SK-N-SH (cell line): ENCODE measurements at regions not wholly inside any gene's neighbourhood (a gene's known extent, or its start where the extent isn't known, plus 50 kb on each side); places are given as distances from the start of the nearest gene placed in this dataset.

Source experiments
- CTCF ChIA-PET: fragments of 300-600, 350-600 bp; formaldehyde crosslinking; extraction: SDS; loops from one replicate; lab custom pipeline; 2021; lab: Yijun Ruan, JAX
- POLR2A ChIA-PET: fragments of 350-600 bp; sonication (Branson Sonifier 250); formaldehyde crosslinking; extraction: SDS; loops from one replicate; lab custom pipeline; 2020; ENCODE audit warnings: antibody characterized with exemption, inconsistent platforms; lab: Yijun Ruan, JAX
- DNase-seq: peaks from one replicate; pipeline ENCODE4 v3.0.0; 2012
- H2AFZ ChIP-seq: fragments of 200-600 bp; sonication (generic); 2 replicates; pipeline ENCODE4 v1.8.1; 2016; ENCODE audit warnings: antibody characterized with exemption, mild to moderate bottlenecking, low read depth
- H3F3A ChIP-seq: fragments of 200-600 bp; sonication (generic); replicated peaks from 2 replicates; pipeline ENCODE3; 2016; ENCODE audit warnings: antibody characterized with exemption, mild to moderate bottlenecking; ENCODE audit not compliant: insufficient read depth
- H3K27ac ChIP-seq, 2 experiments: fragments of 200-500 bp in 1 of 2; fragments of 200-600 bp in 1 of 2; sonication (Bioruptor generic) in 1 of 2; sonication (generic), shearing (Covaris generic) in 1 of 2; 2 replicates each; pipeline versions ENCODE4 v1.5.1 to v1.6.1; 2014 to 2016; ENCODE audit warnings: low read depth in 2 of 2, inconsistent platforms in 1 of 2, low read length in 1 of 2, mild to moderate bottlenecking in 1 of 2, mixed read lengths in 1 of 2
- H3K27me3 ChIP-seq: fragments of 200-600 bp; sonication (generic), shearing (Covaris generic); 2 replicates; pipeline ENCODE4 v1.6.1; 2016; ENCODE audit warnings: mixed run types; ENCODE audit not compliant: insufficient read depth
- H3K36me3 ChIP-seq, 2 experiments: fragments of 200-500 bp in 1 of 2; fragments of 200-600 bp in 1 of 2; sonication (Bioruptor generic) in 1 of 2; sonication (generic) in 1 of 2; replicated peaks in 1 of 2; 2 replicates each; pipeline versions ENCODE3 to v1.5.1; 2014 to 2016; ENCODE audit warnings: low read length in 1 of 2, mild to moderate bottlenecking in 1 of 2; ENCODE audit not compliant: insufficient read depth in 2 of 2, control insufficient read depth in 1 of 2
- H3K4me1 ChIP-seq, 2 experiments: fragments of 200-500 bp in 1 of 2; fragments of 200-600 bp in 1 of 2; sonication (Bioruptor generic) in 1 of 2; sonication (generic), shearing (Covaris generic) in 1 of 2; 2 replicates each; pipeline versions ENCODE4 v1.5.1 to v1.6.1; 2014 to 2016; ENCODE audit warnings: low read depth in 1 of 2, low read length in 1 of 2, mixed run types in 1 of 2; ENCODE audit not compliant: insufficient read depth in 2 of 2, control insufficient read depth in 1 of 2
- H3K4me2 ChIP-seq: fragments of 200-600 bp; sonication (generic), shearing (Covaris generic); 2 replicates; pipeline ENCODE4 v1.6.1; 2017; ENCODE audit warnings: mixed run types
- H3K4me3 ChIP-seq, 2 experiments: fragments of 200-500 bp in 1 of 2; fragments of 200-600 bp in 1 of 2; sonication (Bioruptor generic) in 1 of 2; sonication (generic), shearing (Covaris generic) in 1 of 2; 2 replicates each; pipeline versions ENCODE4 v1.5.1 to v1.8.1; 2014 to 2016; ENCODE audit warnings: low read depth in 2 of 2, inconsistent platforms in 1 of 2, low read length in 1 of 2, mild to moderate bottlenecking in 1 of 2, mixed read lengths in 1 of 2, moderate library complexity in 1 of 2
- H3K79me2 ChIP-seq: fragments of 200-600 bp; sonication (generic); 2 replicates; pipeline ENCODE4 v1.8.1; 2017; ENCODE audit warnings: mild to moderate bottlenecking; ENCODE audit not compliant: insufficient read depth
- H3K9ac ChIP-seq: fragments of 200-600 bp; sonication (generic); 2 replicates; pipeline ENCODE4 v1.6.1; 2017; ENCODE audit warnings: mixed run types
- H3K9me2 ChIP-seq: fragments of 200-600 bp; sonication (generic); 2 replicates; pipeline ENCODE4 v1.6.1; 2017; ENCODE audit warnings: mixed run types
- H3K9me3 ChIP-seq: fragments of 200-600 bp; sonication (generic); 2 replicates; pipeline ENCODE4 v1.6.1; 2017; ENCODE audit warnings: mixed run types, mild to moderate bottlenecking, moderate library complexity
- H4K20me1 ChIP-seq: fragments of 200-600 bp; sonication (generic); 2 replicates; pipeline ENCODE4 v1.6.1; 2017; ENCODE audit warnings: mild to moderate bottlenecking, mixed run types; ENCODE audit not compliant: insufficient read depth
- CHD2 ChIP-seq: fragments of 150-350 bp; IDR thresholded peaks from 2 replicates; pipeline ENCODE4 v1.6.1; 2018; ENCODE audit warnings: low read length; ENCODE audit not compliant: partially characterized antibody
- ELF1 ChIP-seq: IDR thresholded peaks from 2 replicates; pipeline ENCODE4 v1.4.0; 2012
- EP300 ChIP-seq, 2 experiments: IDR thresholded peaks; 2 replicates each; pipeline versions ENCODE4 v1.4.0 to v1.6.1; 2012; ENCODE audit warnings: borderline replicate concordance in 1 of 2, low read depth in 1 of 2, low read length in 1 of 2
- FOXJ3 ChIP-seq: sonication (generic); formaldehyde crosslinking; IDR thresholded peaks from 2 replicates; pipeline ENCODE4 v1.5.1; 2020; ENCODE audit warnings: mild to moderate bottlenecking, missing genetic modification reagents
- FOXM1 ChIP-seq: IDR thresholded peaks from 2 replicates; pipeline ENCODE4 v1.4.0; 2012; ENCODE audit warnings: low read depth, mild to moderate bottlenecking
- JUND ChIP-seq: IDR thresholded peaks from 2 replicates; pipeline ENCODE4 v1.4.0; 2012
- NRF1 ChIP-seq: IDR thresholded peaks from 2 replicates; pipeline ENCODE4 v1.6.1; 2012; ENCODE audit warnings: low read depth, mild to moderate bottlenecking, low read length
- RAD21 ChIP-seq: IDR thresholded peaks from 2 replicates; pipeline ENCODE4 v1.6.1; 2012; ENCODE audit warnings: mild to moderate bottlenecking, low read length
- RCOR1 ChIP-seq: fragments of 150-350 bp; IDR thresholded peaks from 2 replicates; pipeline ENCODE4 v1.6.1; 2017; ENCODE audit warnings: antibody characterized with exemption, low read length
- SIN3A ChIP-seq: IDR thresholded peaks from 2 replicates; pipeline ENCODE4 v1.6.1; 2012; ENCODE audit warnings: low read depth, mild to moderate bottlenecking, low read length, moderate library complexity, borderline replicate concordance
- SMC3 ChIP-seq: IDR thresholded peaks from 2 replicates; pipeline ENCODE4 v1.6.1; 2012; ENCODE audit warnings: low read depth, low read length, improper control_type of control experiment
- TAF1 ChIP-seq: IDR thresholded peaks from 2 replicates; pipeline ENCODE4 v1.6.1; 2012; ENCODE audit warnings: low read depth, mild to moderate bottlenecking, low read length, moderate library complexity, borderline replicate concordance
- TCF12 ChIP-seq: IDR thresholded peaks from 2 replicates; pipeline ENCODE4 v1.4.0; 2012
- YY1 ChIP-seq: IDR thresholded peaks from 2 replicates; pipeline ENCODE4 v1.4.0; 2012; ENCODE audit warnings: low read depth, mild to moderate bottlenecking
- WGBS: methylation state at CpG from one replicate; pipeline ENCODE4 v1.1.6; 2017; ENCODE audit warnings: low lambda C conversion rate; 5-methylcytosine and 5-hydroxymethylcytosine counted together
- TF ChIP-seq, protein P1 (sequence below): IDR thresholded peaks from 2 replicates; pipeline ENCODE4; 2012
- TF ChIP-seq, protein P2 (sequence below): fragments of 150-350 bp; IDR thresholded peaks from 2 replicates; pipeline ENCODE4 v1.6.1; 2017; ENCODE audit warnings: antibody characterized with exemption, low read length, low read depth, borderline replicate concordance
- TF ChIP-seq, protein P3 (sequence below): IDR thresholded peaks from 2 replicates; pipeline ENCODE4 v1.4.0; 2012; ENCODE audit warnings: low read depth, borderline replicate concordance
- TF ChIP-seq, protein P4 (sequence below): fragments of 200-600 bp; sonication (generic); IDR thresholded peaks from 2 replicates; pipeline ENCODE4 v1.6.1; 2017; ENCODE audit warnings: antibody characterized with exemption, mild to moderate bottlenecking, moderate library complexity
- TF ChIP-seq, protein P5 (sequence below): fragments of 150-350 bp; IDR thresholded peaks from 2 replicates; pipeline ENCODE4 v1.6.1; 2016; ENCODE audit warnings: mild to moderate bottlenecking, low read depth, low read length

DNA sequence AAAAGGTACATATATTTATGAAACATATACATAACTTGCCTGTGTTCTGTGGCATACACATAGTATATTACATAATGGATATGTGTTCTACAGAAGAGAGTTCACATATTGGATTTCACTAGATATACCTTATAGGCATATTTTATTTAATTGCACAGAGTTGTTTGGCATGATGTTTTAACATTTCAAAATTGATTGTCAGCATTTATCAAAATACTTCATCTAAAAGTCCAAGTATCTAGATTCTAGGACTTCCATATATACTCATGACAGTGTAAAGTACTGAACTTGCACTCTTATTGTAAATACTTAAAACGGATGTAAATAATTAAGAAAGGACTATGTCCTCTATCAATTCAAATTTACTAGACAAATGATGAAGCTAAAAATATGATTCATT lies 995.3 kb upstream of the LRRTM1 start:
- no peak for DNase-seq
- no peak overlapping the region for H3K27ac ChIP-seq
- TF ChIP-seq SMC3 (no peak), RAD21 (no peak), TCF12 (no peak), ELF1 (no peak)
- ChIA-PET CTCF (no interaction called here), POLR2A (no interaction called here)
- no peaks in the 10 kb centered on the region for H3K4me1 ChIP-seq
- H3K9me2 ChIP-seq: no peaks in the 10 kb centered on the region
- H3K9ac ChIP-seq: no peak overlapping the region
- no peak overlapping the region for H3K4me2 ChIP-seq
- no peaks in the 10 kb centered on the region for H3K9me3 ChIP-seq
- 2% methylated on average over 1 of the region's 1 CpG for WGBS
- H4K20me1 ChIP-seq: no peaks in the 10 kb centered on the region
- H3F3A ChIP-seq: no peaks in the 10 kb centered on the region
- H3K27me3 ChIP-seq: no peaks in the 10 kb centered on the region
- H3K4me3 ChIP-seq: no peak overlapping the region
- no peak overlapping the region for H2AFZ ChIP-seq
- H3K36me3 ChIP-seq: no peaks in the 10 kb centered on the region
- no peaks in the 10 kb centered on the region for H3K79me2 ChIP-seq

DNA sequence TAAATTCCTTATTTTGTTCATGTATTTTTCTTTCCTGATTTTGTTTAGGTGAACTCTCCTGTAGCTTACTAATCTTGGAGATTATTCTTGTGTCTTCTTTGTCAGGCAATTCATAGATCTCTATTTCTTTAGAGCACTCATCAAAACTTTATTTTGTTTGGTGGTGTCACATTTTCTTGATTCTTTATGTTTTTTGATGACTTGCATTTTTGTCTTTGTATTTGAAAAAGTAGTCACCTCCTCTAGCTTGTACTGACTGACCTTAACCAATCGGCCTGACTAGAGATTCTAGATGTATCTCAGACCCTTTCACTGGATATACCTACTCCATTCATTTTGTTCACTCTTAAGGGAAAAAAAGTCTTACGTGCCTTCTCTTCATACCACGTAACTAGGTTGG lies 986.3 kb upstream of the LRRTM1 start:
- Histone ChIP-seq H3K4me3 (no peak overlapping the region), H3K9me3 (no peaks in the 10 kb centered on the region), H3K4me2 (no peak overlapping the region), H3K27me3 (no peaks in the 10 kb centered on the region), H3K9ac (no peak overlapping the region), H3K4me1 (no peaks in the 10 kb centered on the region), H3K36me3 (no peaks in the 10 kb centered on the region), H3K27ac (no peak overlapping the region), H3K79me2 (no peaks in the 10 kb centered on the region), H4K20me1 (no peaks in the 10 kb centered on the region), H3K9me2 (no peaks in the 10 kb centered on the region), H3F3A (no peaks in the 10 kb centered on the region), H2AFZ (no peak overlapping the region)
- 11% methylated on average over 3 of the region's 3 CpGs for WGBS
- TF ChIP-seq, protein P1, sequence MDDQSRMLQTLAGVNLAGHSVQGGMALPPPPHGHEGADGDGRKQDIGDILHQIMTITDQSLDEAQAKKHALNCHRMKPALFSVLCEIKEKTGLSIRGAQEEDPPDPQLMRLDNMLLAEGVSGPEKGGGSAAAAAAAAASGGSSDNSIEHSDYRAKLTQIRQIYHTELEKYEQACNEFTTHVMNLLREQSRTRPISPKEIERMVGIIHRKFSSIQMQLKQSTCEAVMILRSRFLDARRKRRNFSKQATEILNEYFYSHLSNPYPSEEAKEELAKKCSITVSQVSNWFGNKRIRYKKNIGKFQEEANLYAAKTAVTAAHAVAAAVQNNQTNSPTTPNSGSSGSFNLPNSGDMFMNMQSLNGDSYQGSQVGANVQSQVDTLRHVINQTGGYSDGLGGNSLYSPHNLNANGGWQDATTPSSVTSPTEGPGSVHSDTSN: no peak
- TF ChIP-seq NRF1: no peak
- TF ChIP-seq TAF1: no peak
- TF ChIP-seq CHD2: no peak
- no peak for TF ChIP-seq YY1
- TF ChIP-seq RCOR1: no peak
- TF ChIP-seq SIN3A: no peak
- TF ChIP-seq, protein P2, sequence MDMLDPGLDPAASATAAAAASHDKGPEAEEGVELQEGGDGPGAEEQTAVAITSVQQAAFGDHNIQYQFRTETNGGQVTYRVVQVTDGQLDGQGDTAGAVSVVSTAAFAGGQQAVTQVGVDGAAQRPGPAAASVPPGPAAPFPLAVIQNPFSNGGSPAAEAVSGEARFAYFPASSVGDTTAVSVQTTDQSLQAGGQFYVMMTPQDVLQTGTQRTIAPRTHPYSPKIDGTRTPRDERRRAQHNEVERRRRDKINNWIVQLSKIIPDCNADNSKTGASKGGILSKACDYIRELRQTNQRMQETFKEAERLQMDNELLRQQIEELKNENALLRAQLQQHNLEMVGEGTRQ: no peak
- TF ChIP-seq FOXJ3 (CRISPR knock-in tag): no peak
- no peak for TF ChIP-seq FOXM1
- no peak for TF ChIP-seq ELF1
- TF ChIP-seq JUND: no peak
- TF ChIP-seq, protein P3, sequence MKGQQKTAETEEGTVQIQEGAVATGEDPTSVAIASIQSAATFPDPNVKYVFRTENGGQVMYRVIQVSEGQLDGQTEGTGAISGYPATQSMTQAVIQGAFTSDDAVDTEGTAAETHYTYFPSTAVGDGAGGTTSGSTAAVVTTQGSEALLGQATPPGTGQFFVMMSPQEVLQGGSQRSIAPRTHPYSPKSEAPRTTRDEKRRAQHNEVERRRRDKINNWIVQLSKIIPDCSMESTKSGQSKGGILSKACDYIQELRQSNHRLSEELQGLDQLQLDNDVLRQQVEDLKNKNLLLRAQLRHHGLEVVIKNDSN: no peak
- no peak for TF ChIP-seq TCF12
- TF ChIP-seq, protein P4, sequence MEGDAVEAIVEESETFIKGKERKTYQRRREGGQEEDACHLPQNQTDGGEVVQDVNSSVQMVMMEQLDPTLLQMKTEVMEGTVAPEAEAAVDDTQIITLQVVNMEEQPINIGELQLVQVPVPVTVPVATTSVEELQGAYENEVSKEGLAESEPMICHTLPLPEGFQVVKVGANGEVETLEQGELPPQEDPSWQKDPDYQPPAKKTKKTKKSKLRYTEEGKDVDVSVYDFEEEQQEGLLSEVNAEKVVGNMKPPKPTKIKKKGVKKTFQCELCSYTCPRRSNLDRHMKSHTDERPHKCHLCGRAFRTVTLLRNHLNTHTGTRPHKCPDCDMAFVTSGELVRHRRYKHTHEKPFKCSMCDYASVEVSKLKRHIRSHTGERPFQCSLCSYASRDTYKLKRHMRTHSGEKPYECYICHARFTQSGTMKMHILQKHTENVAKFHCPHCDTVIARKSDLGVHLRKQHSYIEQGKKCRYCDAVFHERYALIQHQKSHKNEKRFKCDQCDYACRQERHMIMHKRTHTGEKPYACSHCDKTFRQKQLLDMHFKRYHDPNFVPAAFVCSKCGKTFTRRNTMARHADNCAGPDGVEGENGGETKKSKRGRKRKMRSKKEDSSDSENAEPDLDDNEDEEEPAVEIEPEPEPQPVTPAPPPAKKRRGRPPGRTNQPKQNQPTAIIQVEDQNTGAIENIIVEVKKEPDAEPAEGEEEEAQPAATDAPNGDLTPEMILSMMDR: no peak
- TF ChIP-seq, protein P5, sequence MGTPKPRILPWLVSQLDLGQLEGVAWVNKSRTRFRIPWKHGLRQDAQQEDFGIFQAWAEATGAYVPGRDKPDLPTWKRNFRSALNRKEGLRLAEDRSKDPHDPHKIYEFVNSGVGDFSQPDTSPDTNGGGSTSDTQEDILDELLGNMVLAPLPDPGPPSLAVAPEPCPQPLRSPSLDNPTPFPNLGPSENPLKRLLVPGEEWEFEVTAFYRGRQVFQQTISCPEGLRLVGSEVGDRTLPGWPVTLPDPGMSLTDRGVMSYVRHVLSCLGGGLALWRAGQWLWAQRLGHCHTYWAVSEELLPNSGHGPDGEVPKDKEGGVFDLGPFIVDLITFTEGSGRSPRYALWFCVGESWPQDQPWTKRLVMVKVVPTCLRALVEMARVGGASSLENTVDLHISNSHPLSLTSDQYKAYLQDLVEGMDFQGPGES: no peak
- TF ChIP-seq EP300 (IDR thresholded peaks at IDR 0.05; ENCODE audit: borderline replicate concordance in 1 of 2, low read depth in 1 of 2, low read length in 1 of 2): no peak
- CTCF ChIA-PET: no interaction called here
- POLR2A ChIA-PET: no interaction called here
- no peak for DNase-seq
